ENCODE measurements at regions not wholly inside any gene's neighbourhood (a gene's known extent, or its start where the extent isn't known, plus 50 kb on each side); places are given as distances from the start of the nearest gene placed in this dataset.

DNA sequence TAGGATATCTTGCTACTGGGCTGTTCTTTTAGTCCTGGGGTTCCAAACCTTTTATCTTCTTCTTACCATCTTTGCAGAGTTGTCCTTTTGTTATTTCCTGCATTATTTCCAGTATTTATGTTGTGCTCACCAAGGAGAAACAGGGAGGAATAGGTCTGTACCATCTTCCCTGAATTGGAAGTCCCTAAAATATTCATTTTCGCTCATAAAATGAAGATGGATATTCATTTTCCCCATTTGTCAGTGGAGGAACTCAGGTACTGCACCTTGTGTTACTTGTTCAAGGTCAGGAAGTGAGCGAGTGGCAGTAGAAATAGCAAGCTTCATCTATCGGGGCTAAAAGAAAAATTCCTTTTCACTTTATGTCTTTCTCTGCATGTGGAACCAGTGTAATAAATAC, 989.7 kb downstream of the CDH11 start:
- TF ChIP-seq, protein P1, sequence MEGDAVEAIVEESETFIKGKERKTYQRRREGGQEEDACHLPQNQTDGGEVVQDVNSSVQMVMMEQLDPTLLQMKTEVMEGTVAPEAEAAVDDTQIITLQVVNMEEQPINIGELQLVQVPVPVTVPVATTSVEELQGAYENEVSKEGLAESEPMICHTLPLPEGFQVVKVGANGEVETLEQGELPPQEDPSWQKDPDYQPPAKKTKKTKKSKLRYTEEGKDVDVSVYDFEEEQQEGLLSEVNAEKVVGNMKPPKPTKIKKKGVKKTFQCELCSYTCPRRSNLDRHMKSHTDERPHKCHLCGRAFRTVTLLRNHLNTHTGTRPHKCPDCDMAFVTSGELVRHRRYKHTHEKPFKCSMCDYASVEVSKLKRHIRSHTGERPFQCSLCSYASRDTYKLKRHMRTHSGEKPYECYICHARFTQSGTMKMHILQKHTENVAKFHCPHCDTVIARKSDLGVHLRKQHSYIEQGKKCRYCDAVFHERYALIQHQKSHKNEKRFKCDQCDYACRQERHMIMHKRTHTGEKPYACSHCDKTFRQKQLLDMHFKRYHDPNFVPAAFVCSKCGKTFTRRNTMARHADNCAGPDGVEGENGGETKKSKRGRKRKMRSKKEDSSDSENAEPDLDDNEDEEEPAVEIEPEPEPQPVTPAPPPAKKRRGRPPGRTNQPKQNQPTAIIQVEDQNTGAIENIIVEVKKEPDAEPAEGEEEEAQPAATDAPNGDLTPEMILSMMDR (optimal IDR thresholded peaks at IDR 0.05 in 1 of 3, IDR thresholded peaks at IDR 0.05 in 1 of 3, conservative IDR thresholded peaks at IDR 0.05 in 1 of 3; ENCODE audit: extremely low read depth in 1 of 3, insufficient read depth in 2 of 3, low read length in 3 of 3), result no peak
- no peak for TF ChIP-seq EZH2 (IDR thresholded peaks at IDR 0.05; ENCODE audit: low read length)

Measured in keratinocyte (primary cell).